Left lung (tissue), 4 donors: ENCODE measurements at regions not wholly inside any gene's neighbourhood (a gene's known extent, or its start where the extent isn't known, plus 50 kb on each side); places are given as distances from the start of the nearest gene placed in this dataset.

Experiments
- ATAC-seq: fragments of 200-7000 bp; cut with Tn5 transposase; one replicate; pipeline ENCODE4 v1.9.1; 2020; ENCODE audit warnings: moderate library complexity
- DNase-seq, 4 donors: peaks; one replicate each; pipeline ENCODE4 v3.0.0-alpha.2; 2013 to 2020
- H3K27ac ChIP-seq, 2 donors: fragments of 200-600 bp; sonication (generic) in 1 of 2; one replicate each; pipeline versions ENCODE4 v1.5.0 to v1.8.0; 2020 to 2021
- H3K27me3 ChIP-seq, 2 donors: fragments of 200-600 bp; sonication (generic) in 1 of 2; one replicate each; pipeline versions ENCODE4 v1.5.0 to v1.8.0; 2020 to 2021
- H3K36me3 ChIP-seq, 2 donors: fragments of 200-600 bp; sonication (generic) in 1 of 2; one replicate each; pipeline versions ENCODE4 v1.5.0 to v1.8.0; 2020 to 2021
- H3K4me1 ChIP-seq, 2 donors: fragments of 200-600 bp; one replicate each; pipeline ENCODE4 v1.8.0; 2021
- H3K4me3 ChIP-seq, 2 donors: fragments of 200-600 bp; sonication (generic) in 1 of 2; one replicate each; pipeline versions ENCODE4 v1.5.0 to v1.8.0; 2020 to 2021; ENCODE audit warnings: mild to moderate bottlenecking in 1 of 2
- H3K9me3 ChIP-seq, 2 donors: fragments of 200-600 bp; sonication (generic) in 1 of 2; one replicate each; pipeline versions ENCODE4 v1.5.0 to v1.8.0; 2020 to 2021
- intact Hi-C, 2 donors: fragments of 100-400 bp; cut with DNase I; formaldehyde crosslinking; loops; one replicate each; pipeline versions ENCODE4 v1.11.2 to v1.14.2; 2022
- TF ChIP-seq, protein P1 (sequence below), 2 donors: fragments of 200-600 bp; sonication (generic) in 1 of 2; IDR thresholded peaks; one replicate each; pipeline versions ENCODE4 v1.5.0 to v1.8.0; 2021; ENCODE audit warnings: antibody characterized with exemption in 2 of 2
- donor health status: DM: no; HTN: yes; CAD: no.
- donor health status: DM: no; HTN: no; CAD: no.

DNA sequence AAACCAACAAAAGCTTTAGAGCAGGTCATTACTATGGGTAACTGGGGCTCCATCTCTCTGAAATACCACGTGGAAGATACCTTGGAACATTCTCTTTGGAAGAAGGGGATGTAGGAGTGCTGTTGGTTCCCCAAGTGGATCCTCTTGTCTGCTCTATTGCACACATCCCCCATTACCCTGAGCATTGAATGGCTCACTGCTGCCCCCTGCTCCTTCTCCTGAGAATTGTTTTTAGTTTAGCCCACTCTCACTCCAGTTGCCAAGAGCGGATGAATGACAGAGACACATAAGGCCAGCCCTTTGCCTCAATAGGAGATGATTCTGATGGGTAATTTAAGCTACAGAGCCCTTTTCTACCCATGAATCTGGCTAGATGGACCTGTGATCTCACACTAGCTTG, 135.6 kb upstream of the SUCLG2 start:
- Histone ChIP-seq H3K4me1 (no peaks in the 10 kb centered on the region), H3K27ac (no peak overlapping the region), H3K9me3 (peaks cover 0 to 3% of the 10 kb centered on the region in 2 donors), H3K36me3 (no peaks in the 10 kb centered on the region), H3K4me3 (no peak overlapping the region), H3K27me3 (no peaks in the 10 kb centered on the region)
- TF ChIP-seq, protein P1, sequence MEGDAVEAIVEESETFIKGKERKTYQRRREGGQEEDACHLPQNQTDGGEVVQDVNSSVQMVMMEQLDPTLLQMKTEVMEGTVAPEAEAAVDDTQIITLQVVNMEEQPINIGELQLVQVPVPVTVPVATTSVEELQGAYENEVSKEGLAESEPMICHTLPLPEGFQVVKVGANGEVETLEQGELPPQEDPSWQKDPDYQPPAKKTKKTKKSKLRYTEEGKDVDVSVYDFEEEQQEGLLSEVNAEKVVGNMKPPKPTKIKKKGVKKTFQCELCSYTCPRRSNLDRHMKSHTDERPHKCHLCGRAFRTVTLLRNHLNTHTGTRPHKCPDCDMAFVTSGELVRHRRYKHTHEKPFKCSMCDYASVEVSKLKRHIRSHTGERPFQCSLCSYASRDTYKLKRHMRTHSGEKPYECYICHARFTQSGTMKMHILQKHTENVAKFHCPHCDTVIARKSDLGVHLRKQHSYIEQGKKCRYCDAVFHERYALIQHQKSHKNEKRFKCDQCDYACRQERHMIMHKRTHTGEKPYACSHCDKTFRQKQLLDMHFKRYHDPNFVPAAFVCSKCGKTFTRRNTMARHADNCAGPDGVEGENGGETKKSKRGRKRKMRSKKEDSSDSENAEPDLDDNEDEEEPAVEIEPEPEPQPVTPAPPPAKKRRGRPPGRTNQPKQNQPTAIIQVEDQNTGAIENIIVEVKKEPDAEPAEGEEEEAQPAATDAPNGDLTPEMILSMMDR (IDR thresholded peaks at IDR 0.05) = peak; percentile 36 to 64
- peak; percentile 92 for ATAC-seq
- intact Hi-C loops = loop anchor here in 1 of 2 donors (10.0 kb wide), 1 partner anchor 405 kb away; no protein-coding TSS in a partner anchor
- DNase-seq = peak in 2 of 4 donors; percentile 13 to 41

DNA sequence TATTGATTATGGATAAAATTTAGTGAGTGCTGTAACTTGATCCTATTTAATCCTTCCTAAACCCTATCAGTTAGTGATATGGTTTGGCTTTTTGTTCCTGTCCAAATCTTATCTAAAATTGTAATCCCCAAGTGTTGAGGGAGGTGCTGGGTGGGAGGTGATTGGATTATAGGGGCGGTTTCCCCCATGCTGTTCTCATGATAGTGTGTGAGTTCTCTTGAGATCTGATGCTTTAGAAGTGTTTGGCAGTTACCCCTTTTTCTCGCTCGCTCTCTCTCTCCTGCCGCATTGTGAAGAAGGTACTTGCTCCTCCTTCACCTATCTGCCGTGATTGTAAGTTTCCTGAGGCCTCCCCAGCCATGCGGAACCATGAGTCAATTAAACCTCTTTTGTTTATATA, 134.0 kb upstream of the SUCLG2 start:
- no peak for DNase-seq
- no peak overlapping the region for H3K27ac ChIP-seq
- no peaks in the 10 kb centered on the region for H3K36me3 ChIP-seq
- intact Hi-C loops = no loop called here
- H3K27me3 ChIP-seq = no peaks in the 10 kb centered on the region
- ATAC-seq = no peak
- TF ChIP-seq, protein P1 (IDR thresholded peaks at IDR 0.05) = no peak
- no peak overlapping the region for H3K4me3 ChIP-seq
- H3K4me1 ChIP-seq = no peaks in the 10 kb centered on the region
- peaks cover 0 to 3% of the 10 kb centered on the region in 2 donors for H3K9me3 ChIP-seq

DNA sequence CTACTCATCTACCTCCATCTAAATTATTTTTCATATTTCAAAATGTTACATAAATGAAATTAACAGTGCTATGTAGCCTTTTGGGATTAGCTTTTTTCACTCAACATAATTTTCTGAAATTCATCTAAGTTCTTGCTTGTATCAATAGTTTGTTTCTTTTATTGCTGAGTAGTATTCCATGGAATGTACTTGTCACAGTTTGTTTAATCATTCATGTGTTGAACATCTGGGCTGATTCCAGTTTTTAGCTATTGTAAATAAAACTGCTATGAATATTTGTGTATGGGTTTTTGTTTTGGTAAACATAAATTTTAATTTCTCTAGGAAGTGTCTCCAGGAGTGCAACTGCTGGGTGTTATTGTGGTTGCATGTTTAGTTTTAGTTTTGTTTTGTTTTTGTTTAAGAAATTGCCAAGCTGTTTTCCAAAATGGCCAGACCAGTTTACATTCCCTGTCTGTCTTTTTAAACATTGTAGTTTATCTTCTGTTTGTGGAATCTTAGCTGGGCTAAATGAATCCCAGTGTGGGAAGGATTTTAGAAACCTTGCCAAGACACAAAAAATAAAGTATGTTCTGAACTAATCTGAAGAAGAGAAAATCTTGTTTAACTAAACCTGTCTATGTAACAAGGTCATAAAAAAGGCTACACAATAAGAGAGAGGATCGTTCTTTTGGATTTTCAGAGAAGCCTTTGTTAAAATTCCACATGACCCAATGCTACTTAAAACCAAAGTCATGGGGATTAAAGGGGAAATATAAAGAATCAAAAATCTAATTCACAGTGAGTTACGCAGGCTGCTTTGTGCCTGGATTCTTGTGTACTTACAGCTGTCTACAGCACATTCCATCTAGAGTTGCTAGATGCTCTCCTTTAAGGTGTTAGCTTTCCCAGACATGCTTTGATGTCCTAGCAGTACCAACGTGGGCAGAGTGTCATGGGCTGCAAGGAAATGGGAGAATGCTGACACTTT, 129.2 kb upstream of the SUCLG2 start:
- Histone ChIP-seq H3K27me3 (no peaks in the 10 kb centered on the region), H3K27ac (no peak overlapping the region), H3K4me3 (no peak overlapping the region), H3K4me1 (no peaks in the 10 kb centered on the region), H3K36me3 (no peaks in the 10 kb centered on the region), H3K9me3 (peaks cover 0 to 9% of the 10 kb centered on the region in 2 donors)
- DNase-seq = no peak
- no peak for ATAC-seq
- intact Hi-C loops = no loop called here
- TF ChIP-seq, protein P1 (IDR thresholded peaks at IDR 0.05) = no peak

DNA sequence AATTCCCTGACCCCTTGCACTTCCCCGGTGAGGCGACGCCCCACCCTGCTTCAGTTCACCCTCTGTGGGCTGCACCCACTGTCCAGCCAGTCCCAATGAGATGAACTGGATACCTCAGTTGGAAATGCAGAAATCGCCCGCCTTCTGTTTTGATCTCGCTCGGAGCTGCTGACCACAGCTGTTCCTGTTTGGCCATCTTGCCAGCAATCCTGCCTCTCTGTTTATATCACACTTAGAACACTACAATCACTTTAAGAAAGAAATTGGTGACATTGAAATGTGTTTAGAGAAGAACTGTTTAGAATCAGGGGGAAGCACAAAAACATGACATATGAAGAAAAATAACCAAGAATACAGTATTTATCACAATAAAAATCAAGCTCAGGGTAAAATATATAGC, 127.5 kb upstream of the SUCLG2 start:
- no peaks in the 10 kb centered on the region for H3K36me3 ChIP-seq

DNA sequence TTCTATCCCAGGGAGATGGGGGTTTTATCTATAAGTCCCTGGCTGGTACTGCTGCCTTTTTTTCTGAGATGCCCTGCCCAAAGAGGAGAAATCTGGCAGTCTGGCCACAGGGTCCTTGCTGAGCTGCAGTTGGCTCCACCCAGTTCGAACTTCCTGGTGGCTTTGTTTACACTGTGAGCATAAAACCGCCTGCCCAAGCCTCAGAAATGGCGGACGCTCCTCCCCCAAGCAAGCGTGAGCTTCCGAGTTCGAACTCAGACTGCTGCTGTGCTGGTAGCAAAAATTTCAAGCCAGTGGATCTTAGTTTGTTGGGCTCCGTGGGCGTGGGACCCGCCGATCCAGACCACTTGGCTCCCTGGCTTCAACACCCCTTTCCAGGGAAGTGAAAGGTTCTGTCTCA, 126.8 kb upstream of the SUCLG2 start:
- TF ChIP-seq, protein P1 (IDR thresholded peaks at IDR 0.05) = no peak
- no peak for ATAC-seq
- H3K9me3 ChIP-seq = peaks cover 0 to 13% of the 10 kb centered on the region in 2 donors

More for the DNA sequence above, 127.5 kb upstream of the SUCLG2 start:
- ATAC-seq (no peak), DNase-seq (peak in 2 of 4 donors; percentile 12 to 16)
- TF ChIP-seq, protein P1 (IDR thresholded peaks at IDR 0.05) = no peak
- Histone ChIP-seq H3K4me3 (no peak overlapping the region), H3K4me1 (no peaks in the 10 kb centered on the region), H3K27ac (no peak overlapping the region), H3K9me3 (peaks cover 0 to 10% of the 10 kb centered on the region in 2 donors), H3K27me3 (no peaks in the 10 kb centered on the region)
- intact Hi-C loops = no loop called here

More for the DNA sequence above, 126.8 kb upstream of the SUCLG2 start:
- H3K4me1 ChIP-seq = no peaks in the 10 kb centered on the region
- H3K27me3 ChIP-seq = no peaks in the 10 kb centered on the region
- DNase-seq = no peak
- no peak overlapping the region for H3K4me3 ChIP-seq
- H3K36me3 ChIP-seq = no peaks in the 10 kb centered on the region
- H3K27ac ChIP-seq = no peak overlapping the region
- intact Hi-C loops = no loop called here
